ENCODE measurements at regions not wholly inside any gene's neighbourhood (a gene's known extent, or its start where the extent isn't known, plus 50 kb on each side); places are given as distances from the start of the nearest gene placed in this dataset.

- TF ChIP-seq, protein P1, sequence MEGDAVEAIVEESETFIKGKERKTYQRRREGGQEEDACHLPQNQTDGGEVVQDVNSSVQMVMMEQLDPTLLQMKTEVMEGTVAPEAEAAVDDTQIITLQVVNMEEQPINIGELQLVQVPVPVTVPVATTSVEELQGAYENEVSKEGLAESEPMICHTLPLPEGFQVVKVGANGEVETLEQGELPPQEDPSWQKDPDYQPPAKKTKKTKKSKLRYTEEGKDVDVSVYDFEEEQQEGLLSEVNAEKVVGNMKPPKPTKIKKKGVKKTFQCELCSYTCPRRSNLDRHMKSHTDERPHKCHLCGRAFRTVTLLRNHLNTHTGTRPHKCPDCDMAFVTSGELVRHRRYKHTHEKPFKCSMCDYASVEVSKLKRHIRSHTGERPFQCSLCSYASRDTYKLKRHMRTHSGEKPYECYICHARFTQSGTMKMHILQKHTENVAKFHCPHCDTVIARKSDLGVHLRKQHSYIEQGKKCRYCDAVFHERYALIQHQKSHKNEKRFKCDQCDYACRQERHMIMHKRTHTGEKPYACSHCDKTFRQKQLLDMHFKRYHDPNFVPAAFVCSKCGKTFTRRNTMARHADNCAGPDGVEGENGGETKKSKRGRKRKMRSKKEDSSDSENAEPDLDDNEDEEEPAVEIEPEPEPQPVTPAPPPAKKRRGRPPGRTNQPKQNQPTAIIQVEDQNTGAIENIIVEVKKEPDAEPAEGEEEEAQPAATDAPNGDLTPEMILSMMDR (IDR thresholded peaks at IDR 0.05), result no peak
- no peak for TF ChIP-seq POLR2A (IDR thresholded peaks at IDR 0.05)
- TF ChIP-seq POLR2AphosphoS5 (IDR thresholded peaks at IDR 0.05), result no peak
- no peak for TF ChIP-seq EP300 (IDR thresholded peaks at IDR 0.05)
Observed at GRCh38 chr17:73792994-73793393, 148.7 kb upstream of the SDK2 start.
